RWPE2 (cell line): ENCODE measurements at regions not wholly inside any gene's neighbourhood (a gene's known extent, or its start where the extent isn't known, plus 50 kb on each side); places are given as distances from the start of the nearest gene placed in this dataset.

Source experiments
- ATAC-seq: fragments of 200-7000 bp; cut with Tn5 transposase; 3 replicates; pipeline ENCODE4 v1.9.1; 2021; ENCODE audit warnings: low read depth
- DNase-seq: peaks from one replicate; pipeline ENCODE4 v3.0.0-alpha.2; 2020; ENCODE audit warnings: low spot score
- H3K27ac ChIP-seq: fragments of 450-650 bp; 2 replicates; pipeline ENCODE4 v1.5.1; 2017; ENCODE audit warnings: mild to moderate bottlenecking; ENCODE audit not compliant: poor library complexity, severe bottlenecking
- H3K27me3 ChIP-seq: fragments of 250-450 bp; sonication (Bioruptor Pico); 2 replicates; pipeline ENCODE4 v1.5.1; 2021; ENCODE audit warnings: mild to moderate bottlenecking, moderate library complexity; ENCODE audit not compliant: insufficient read depth, poor library complexity, severe bottlenecking
- H3K36me3 ChIP-seq: fragments of 250-450 bp; sonication (Bioruptor Pico); 2 replicates; pipeline ENCODE4 v1.5.1; 2020; ENCODE audit warnings: low read depth, mild to moderate bottlenecking, moderate library complexity
- H3K4me1 ChIP-seq: fragments of 250-450 bp; sonication (Bioruptor Pico); 2 replicates; pipeline ENCODE4 v1.5.1; 2021; ENCODE audit warnings: mild to moderate bottlenecking, moderate library complexity; ENCODE audit not compliant: insufficient read depth, poor library complexity, severe bottlenecking
- H3K4me3 ChIP-seq: fragments of 250-450 bp; sonication (Bioruptor Pico); 2 replicates; pipeline ENCODE4 v1.5.1; 2021; ENCODE audit warnings: mild to moderate bottlenecking, moderate library complexity; ENCODE audit not compliant: severe bottlenecking
- H3K9me3 ChIP-seq: fragments of 250-450 bp; sonication (Bioruptor Pico); 2 replicates; pipeline ENCODE4 v1.5.1; 2021; ENCODE audit warnings: mild to moderate bottlenecking, moderate library complexity; ENCODE audit not compliant: severe bottlenecking
- TF ChIP-seq, protein P1 (sequence below): fragments of 450-650 bp; IDR thresholded peaks from one replicate; pipeline ENCODE4 v1.5.1; 2017; ENCODE audit warnings: mild to moderate bottlenecking, moderate library complexity; ENCODE audit not compliant: poor library complexity, severe bottlenecking

DNA sequence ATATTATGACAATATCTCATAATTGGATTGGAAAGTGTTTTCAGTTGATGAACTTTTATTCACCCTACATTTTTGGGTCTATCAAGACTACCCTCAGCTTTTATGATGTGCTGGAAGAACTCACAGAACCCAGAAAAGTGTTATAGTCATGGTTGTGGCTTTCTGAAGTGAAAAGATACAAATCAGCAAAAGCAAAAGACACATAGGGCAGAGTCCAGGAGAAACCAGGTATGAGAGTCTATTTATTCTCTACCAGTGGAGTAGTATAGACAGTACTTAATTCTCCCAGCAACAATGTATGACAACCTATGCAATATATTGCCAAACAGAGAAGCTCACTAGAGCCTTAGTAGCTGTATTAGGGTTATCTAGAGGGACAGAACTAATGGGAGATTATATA, 280.4 kb upstream of the TTC14 start:
- no peak for DNase-seq
- TF ChIP-seq, protein P1, sequence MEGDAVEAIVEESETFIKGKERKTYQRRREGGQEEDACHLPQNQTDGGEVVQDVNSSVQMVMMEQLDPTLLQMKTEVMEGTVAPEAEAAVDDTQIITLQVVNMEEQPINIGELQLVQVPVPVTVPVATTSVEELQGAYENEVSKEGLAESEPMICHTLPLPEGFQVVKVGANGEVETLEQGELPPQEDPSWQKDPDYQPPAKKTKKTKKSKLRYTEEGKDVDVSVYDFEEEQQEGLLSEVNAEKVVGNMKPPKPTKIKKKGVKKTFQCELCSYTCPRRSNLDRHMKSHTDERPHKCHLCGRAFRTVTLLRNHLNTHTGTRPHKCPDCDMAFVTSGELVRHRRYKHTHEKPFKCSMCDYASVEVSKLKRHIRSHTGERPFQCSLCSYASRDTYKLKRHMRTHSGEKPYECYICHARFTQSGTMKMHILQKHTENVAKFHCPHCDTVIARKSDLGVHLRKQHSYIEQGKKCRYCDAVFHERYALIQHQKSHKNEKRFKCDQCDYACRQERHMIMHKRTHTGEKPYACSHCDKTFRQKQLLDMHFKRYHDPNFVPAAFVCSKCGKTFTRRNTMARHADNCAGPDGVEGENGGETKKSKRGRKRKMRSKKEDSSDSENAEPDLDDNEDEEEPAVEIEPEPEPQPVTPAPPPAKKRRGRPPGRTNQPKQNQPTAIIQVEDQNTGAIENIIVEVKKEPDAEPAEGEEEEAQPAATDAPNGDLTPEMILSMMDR, result no peak
- Histone ChIP-seq H3K27me3 (no peaks in the 10 kb centered on the region), H3K4me1 (no peaks in the 10 kb centered on the region), H3K27ac (no peak overlapping the region), H3K9me3 (no peaks in the 10 kb centered on the region), H3K36me3 (no peaks in the 10 kb centered on the region), H3K4me3 (no peak overlapping the region)
- ATAC-seq, result no peak

DNA sequence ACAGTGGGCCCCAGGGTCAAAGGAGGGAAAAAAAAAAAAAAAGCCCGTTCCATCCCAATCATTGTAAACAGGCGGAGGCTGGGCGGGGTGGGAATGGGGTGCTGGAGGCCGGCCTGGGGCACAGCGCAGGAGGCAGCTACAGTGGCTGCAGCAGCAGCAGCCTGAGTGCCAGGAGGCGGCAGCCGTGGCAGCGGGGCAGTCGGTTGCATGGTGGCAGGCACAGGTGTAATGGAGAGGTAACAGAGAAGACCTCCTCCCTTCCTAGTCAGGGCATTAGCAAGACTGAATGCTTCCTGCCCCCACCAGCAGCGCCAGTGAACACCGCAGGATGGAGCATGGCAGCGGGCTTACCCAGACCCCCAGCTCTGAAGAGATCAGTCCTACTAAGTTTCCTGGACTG, 279.1 kb upstream of the TTC14 start:
- TF ChIP-seq, protein P1, result no peak
- no peak overlapping the region for H3K4me3 ChIP-seq
- no peaks in the 10 kb centered on the region for H3K4me1 ChIP-seq
- H3K27ac ChIP-seq, result no peak overlapping the region
- DNase-seq, result no peak
- no peaks in the 10 kb centered on the region for H3K9me3 ChIP-seq
- no peaks in the 10 kb centered on the region for H3K36me3 ChIP-seq
- ATAC-seq, result no peak
- H3K27me3 ChIP-seq, result no peaks in the 10 kb centered on the region

DNA sequence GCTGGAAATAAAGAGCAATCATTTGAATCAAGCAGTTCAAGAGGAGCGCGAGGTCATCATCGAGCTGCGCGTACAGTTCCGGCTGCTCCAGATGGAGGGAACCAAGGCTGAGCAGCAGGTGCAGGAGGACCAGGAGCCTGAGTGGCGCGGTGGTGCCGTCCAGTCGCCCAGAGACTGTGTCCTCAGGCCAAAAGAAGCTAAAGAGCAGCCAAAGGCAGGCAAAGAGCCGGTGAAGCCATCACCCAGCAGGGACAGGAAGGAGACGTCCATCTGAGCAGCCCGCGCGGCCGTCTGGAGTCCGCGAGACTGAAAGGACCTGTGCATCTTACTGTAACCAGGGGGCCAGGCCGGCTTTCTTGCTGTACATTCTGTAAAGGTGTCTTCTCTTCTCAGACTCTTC, 277.2 kb upstream of the TTC14 start:
- H3K36me3 ChIP-seq, result no peaks in the 10 kb centered on the region
- ATAC-seq, result no peak
- no peaks in the 10 kb centered on the region for H3K4me1 ChIP-seq
- TF ChIP-seq, protein P1, result no peak
- H3K27me3 ChIP-seq, result no peaks in the 10 kb centered on the region
- no peaks in the 10 kb centered on the region for H3K9me3 ChIP-seq
- H3K4me3 ChIP-seq, result no peak overlapping the region
- H3K27ac ChIP-seq, result no peak overlapping the region
- no peak for DNase-seq

DNA sequence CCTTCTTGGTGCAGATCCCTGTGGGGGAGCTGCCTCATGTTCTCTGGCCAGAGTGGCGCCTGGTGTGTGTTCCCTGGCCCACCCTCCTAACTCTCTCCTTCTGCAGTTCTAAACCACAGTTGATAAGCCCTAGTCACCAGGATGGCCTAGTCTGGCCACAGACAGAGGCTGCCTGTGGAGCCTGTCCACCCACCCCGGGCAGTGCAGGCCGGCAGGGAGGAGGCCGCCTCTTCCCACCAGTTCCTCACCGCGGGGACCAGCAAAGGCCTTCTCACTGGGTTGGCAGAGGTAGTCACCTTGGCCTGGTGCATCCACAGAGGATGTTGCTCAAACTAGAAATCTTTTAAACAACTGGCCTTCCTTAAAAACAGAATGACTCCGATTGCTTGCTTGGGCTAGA, 276.4 kb upstream of the TTC14 start:
- H3K36me3 ChIP-seq, result no peaks in the 10 kb centered on the region
- no peaks in the 10 kb centered on the region for H3K9me3 ChIP-seq
- no peak overlapping the region for H3K4me3 ChIP-seq
- no peak overlapping the region for H3K27ac ChIP-seq
- DNase-seq (no peak), ATAC-seq (no peak)
- H3K27me3 ChIP-seq, result no peaks in the 10 kb centered on the region
- TF ChIP-seq, protein P1, result no peak
- no peaks in the 10 kb centered on the region for H3K4me1 ChIP-seq

DNA sequence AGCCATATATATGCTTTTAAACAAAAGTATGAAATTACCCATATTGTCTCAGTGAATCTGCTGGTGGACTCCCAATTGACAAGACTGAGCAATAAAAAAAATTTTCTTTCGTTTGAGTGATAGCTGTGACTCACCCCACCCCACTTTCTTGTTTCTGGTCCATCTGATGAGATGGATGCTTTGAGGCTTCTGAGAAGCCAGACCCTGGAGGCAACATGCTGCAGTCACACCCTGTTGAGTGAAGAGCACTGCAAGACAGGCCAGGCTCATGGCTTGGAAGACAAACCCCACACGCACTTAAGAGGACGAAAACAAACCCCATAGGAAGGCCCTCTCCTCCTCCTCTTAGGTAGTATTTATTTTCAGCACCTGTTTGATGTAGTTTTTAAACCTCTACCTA, 276.0 kb upstream of the TTC14 start:
- TF ChIP-seq, protein P1, result no peak
- H3K9me3 ChIP-seq, result no peaks in the 10 kb centered on the region
- DNase-seq, result no peak
- ATAC-seq, result no peak
- H3K4me3 ChIP-seq, result no peak overlapping the region
- H3K27me3 ChIP-seq, result no peaks in the 10 kb centered on the region
- no peak overlapping the region for H3K27ac ChIP-seq
- no peaks in the 10 kb centered on the region for H3K4me1 ChIP-seq
- H3K36me3 ChIP-seq, result no peaks in the 10 kb centered on the region
